ENCODE measurements at regions not wholly inside any gene's neighbourhood (a gene's known extent, or its start where the extent isn't known, plus 50 kb on each side); places are given as distances from the start of the nearest gene placed in this dataset.

DNA sequence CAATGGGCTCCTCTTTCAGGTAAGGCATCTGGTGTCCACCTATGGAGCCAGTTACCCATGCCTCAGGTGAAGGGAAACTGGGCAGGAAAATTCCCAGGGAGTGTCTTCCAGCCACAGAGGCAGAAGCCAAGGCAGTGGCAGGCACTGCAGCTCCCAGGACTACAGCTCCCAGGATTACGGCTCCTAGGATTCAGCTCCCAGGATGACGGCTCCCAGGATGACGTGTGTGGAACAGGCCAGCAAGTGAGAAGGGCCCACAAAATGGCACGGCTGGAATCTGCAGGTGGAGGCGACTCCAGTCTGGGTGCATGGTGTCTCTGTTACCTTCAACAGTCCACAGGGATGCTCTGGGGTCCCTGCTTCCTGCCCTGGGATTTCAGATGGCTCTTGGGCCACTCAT, 92.1 kb downstream of the PTGR3 start:
- H3K27me3 ChIP-seq (ENCODE audit: control insufficient read depth, insufficient read depth, low read length) = peaks cover 13% of the 10 kb centered on the region
- TF ChIP-seq, protein P1, sequence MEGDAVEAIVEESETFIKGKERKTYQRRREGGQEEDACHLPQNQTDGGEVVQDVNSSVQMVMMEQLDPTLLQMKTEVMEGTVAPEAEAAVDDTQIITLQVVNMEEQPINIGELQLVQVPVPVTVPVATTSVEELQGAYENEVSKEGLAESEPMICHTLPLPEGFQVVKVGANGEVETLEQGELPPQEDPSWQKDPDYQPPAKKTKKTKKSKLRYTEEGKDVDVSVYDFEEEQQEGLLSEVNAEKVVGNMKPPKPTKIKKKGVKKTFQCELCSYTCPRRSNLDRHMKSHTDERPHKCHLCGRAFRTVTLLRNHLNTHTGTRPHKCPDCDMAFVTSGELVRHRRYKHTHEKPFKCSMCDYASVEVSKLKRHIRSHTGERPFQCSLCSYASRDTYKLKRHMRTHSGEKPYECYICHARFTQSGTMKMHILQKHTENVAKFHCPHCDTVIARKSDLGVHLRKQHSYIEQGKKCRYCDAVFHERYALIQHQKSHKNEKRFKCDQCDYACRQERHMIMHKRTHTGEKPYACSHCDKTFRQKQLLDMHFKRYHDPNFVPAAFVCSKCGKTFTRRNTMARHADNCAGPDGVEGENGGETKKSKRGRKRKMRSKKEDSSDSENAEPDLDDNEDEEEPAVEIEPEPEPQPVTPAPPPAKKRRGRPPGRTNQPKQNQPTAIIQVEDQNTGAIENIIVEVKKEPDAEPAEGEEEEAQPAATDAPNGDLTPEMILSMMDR (IDR thresholded peaks at IDR 0.05; ENCODE audit: low read depth, low read length) = no peak
- H3K4me3 ChIP-seq (ENCODE audit: low read depth, low read length) = no peak overlapping the region
- no peak for DNase-seq (ENCODE audit: low read depth, low spot score)
- POLR2A ChIA-PET = no interaction called here
- H3K27ac ChIP-seq (ENCODE audit: low read depth, low read length) = no peak overlapping the region
- CTCF ChIA-PET = no interaction called here
- no peaks in the 10 kb centered on the region; the same call in 1 of the 2 replicates for H3K9me3 ChIP-seq (ENCODE audit: control insufficient read depth, insufficient read depth, low read length)

- Histone ChIP-seq H3K4me3 (ENCODE audit: low read depth, low read length) (no peak overlapping the region), H3K27ac (ENCODE audit: low read depth, low read length) (no peak overlapping the region), H3K27me3 (ENCODE audit: control insufficient read depth, insufficient read depth, low read length) (peaks cover 13% of the 10 kb centered on the region), H3K9me3 (ENCODE audit: control insufficient read depth, insufficient read depth, low read length) (no peaks in the 10 kb centered on the region; the same call in 1 of the 2 replicates)
- TF ChIP-seq, protein P1 (IDR thresholded peaks at IDR 0.05; ENCODE audit: low read depth, low read length) = no peak
- no peak for DNase-seq (ENCODE audit: low read depth, low spot score)
- POLR2A ChIA-PET = no interaction called here
- CTCF ChIA-PET = no interaction called here
Measured at GRCh38 chr18:75116165-75116564, 92.8 kb downstream of the PTGR3 start.

DNA sequence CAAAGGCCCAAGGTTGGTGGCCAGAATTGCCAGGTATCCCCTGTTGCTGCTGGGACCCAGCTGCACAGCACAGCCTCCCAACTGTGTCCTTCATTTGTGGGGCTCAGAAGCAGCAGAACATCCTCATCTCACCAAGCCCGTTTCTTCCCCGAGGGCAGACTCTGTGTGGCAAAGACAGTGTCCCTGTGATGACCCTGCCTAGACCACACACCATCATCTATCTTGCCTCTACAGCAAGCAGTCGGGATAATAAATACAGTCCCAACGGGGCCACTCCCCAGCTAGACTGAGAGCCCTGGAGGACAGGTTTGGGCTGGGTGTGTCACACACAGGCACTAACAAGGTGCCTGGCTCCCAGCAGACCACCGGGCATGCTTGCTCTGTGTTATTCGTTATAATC, 93.4 kb downstream of the PTGR3 start:
- Histone ChIP-seq H3K27ac (ENCODE audit: low read depth, low read length) (no peak overlapping the region), H3K4me3 (ENCODE audit: low read depth, low read length) (no peak overlapping the region), H3K27me3 (ENCODE audit: control insufficient read depth, insufficient read depth, low read length) (peaks cover 17% of the 10 kb centered on the region), H3K9me3 (ENCODE audit: control insufficient read depth, insufficient read depth, low read length) (no peaks in the 10 kb centered on the region; the same call in 1 of the 2 replicates)
- TF ChIP-seq, protein P1 (IDR thresholded peaks at IDR 0.05; ENCODE audit: low read depth, low read length) = no peak
- DNase-seq (ENCODE audit: low read depth, low spot score) = no peak
- POLR2A ChIA-PET = no interaction called here
- CTCF ChIA-PET = no interaction called here

All from AG04450 (cell line).